ENCODE measurements at regions not wholly inside any gene's neighbourhood (a gene's known extent, or its start where the extent isn't known, plus 50 kb on each side); places are given as distances from the start of the nearest gene placed in this dataset.

DNA sequence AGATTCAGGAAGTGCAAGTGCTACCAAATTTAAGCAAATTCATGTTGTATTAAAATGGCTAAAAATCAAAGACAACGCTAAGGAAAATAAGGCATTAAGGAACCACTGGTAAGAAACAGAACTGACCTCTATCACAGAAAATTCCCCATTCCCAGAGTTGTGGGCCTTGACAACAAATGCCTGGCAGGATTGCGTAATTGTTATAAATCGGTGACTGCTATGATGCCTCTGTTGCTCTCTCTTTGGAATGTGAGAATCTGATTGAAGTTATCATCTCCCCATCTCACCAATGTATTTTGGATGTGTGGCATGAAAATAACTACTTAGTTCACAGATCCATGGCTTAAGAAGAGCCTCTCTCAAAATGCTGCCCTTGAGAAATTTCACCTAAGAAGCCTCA, 257.3 kb downstream of the OGFRL1 start:
- TF ChIP-seq SNAI2 (CRISPR knock-in tag; IDR thresholded peaks at IDR 0.05) (no peak), TOX (CRISPR knock-in tag; IDR thresholded peaks at IDR 0.05; ENCODE audit: borderline replicate concordance) (no peak), PPARA (CRISPR knock-in tag; IDR thresholded peaks at IDR 0.05; ENCODE audit: borderline replicate concordance) (no peak), ZFP30 (CRISPR knock-in tag; IDR thresholded peaks at IDR 0.05) (no peak), ZFP3 (CRISPR knock-in tag; IDR thresholded peaks at IDR 0.05) (no peak), GLIS3 (CRISPR knock-in tag; IDR thresholded peaks at IDR 0.05) (no peak), ZNF70 (CRISPR knock-in tag; IDR thresholded peaks at IDR 0.05) (no peak), ZNF565 (CRISPR knock-in tag; conservative IDR thresholded peaks at IDR 0.05; ENCODE audit: low read depth) (no peak), BACH2 (CRISPR knock-in tag; IDR thresholded peaks at IDR 0.05; ENCODE audit: borderline replicate concordance) (no peak), CSDC2 (CRISPR knock-in tag; IDR thresholded peaks at IDR 0.05) (no peak), ISL1 (CRISPR knock-in tag; IDR thresholded peaks at IDR 0.05) (no peak), RARB (CRISPR knock-in tag; IDR thresholded peaks at IDR 0.05) (no peak)
- TF ChIP-seq, protein P1, sequence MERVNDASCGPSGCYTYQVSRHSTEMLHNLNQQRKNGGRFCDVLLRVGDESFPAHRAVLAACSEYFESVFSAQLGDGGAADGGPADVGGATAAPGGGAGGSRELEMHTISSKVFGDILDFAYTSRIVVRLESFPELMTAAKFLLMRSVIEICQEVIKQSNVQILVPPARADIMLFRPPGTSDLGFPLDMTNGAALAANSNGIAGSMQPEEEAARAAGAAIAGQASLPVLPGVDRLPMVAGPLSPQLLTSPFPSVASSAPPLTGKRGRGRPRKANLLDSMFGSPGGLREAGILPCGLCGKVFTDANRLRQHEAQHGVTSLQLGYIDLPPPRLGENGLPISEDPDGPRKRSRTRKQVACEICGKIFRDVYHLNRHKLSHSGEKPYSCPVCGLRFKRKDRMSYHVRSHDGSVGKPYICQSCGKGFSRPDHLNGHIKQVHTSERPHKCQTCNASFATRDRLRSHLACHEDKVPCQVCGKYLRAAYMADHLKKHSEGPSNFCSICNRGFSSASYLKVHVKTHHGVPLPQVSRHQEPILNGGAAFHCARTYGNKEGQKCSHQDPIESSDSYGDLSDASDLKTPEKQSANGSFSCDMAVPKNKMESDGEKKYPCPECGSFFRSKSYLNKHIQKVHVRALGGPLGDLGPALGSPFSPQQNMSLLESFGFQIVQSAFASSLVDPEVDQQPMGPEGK (CRISPR knock-in tag; IDR thresholded peaks at IDR 0.05; ENCODE audit: borderline replicate concordance) = no peak
- TF ChIP-seq, protein P2, sequence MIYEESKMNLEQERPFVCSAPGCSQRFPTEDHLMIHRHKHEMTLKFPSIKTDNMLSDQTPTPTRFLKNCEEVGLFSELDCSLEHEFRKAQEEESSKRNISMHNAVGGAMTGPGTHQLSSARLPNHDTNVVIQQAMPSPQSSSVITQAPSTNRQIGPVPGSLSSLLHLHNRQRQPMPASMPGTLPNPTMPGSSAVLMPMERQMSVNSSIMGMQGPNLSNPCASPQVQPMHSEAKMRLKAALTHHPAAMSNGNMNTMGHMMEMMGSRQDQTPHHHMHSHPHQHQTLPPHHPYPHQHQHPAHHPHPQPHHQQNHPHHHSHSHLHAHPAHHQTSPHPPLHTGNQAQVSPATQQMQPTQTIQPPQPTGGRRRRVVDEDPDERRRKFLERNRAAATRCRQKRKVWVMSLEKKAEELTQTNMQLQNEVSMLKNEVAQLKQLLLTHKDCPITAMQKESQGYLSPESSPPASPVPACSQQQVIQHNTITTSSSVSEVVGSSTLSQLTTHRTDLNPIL (CRISPR knock-in tag; IDR thresholded peaks at IDR 0.05; ENCODE audit: low read depth) = no peak
- TF ChIP-seq, protein P3, sequence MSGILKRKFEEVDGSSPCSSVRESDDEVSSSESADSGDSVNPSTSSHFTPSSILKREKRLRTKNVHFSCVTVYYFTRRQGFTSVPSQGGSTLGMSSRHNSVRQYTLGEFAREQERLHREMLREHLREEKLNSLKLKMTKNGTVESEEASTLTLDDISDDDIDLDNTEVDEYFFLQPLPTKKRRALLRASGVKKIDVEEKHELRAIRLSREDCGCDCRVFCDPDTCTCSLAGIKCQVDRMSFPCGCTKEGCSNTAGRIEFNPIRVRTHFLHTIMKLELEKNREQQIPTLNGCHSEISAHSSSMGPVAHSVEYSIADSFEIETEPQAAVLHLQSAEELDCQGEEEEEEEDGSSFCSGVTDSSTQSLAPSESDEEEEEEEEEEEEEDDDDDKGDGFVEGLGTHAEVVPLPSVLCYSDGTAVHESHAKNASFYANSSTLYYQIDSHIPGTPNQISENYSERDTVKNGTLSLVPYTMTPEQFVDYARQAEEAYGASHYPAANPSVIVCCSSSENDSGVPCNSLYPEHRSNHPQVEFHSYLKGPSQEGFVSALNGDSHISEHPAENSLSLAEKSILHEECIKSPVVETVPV (CRISPR knock-in tag; IDR thresholded peaks at IDR 0.05) = no peak
- ATAC-seq = no peak

DNA sequence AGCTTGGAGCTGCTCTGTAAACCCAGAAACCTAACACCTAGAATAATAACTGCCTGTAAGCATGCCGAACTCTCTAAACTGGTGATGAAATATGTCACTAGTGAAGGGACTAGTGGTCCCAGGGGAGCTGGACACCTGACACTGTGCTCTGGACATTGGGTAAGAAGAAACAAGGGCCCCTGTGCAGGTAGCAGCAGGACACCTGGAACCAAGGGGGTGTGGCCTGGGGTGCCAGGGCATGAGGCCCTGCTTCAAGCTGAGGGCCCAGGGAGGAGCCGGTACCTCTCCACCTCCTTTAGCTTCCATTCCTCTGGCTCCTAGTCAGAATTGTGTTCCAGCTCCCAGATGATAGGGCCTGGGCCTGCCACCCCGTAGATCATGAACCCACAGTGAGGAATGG, 263.2 kb downstream of the OGFRL1 start:
- no peak for ATAC-seq
- TF ChIP-seq TOX (CRISPR knock-in tag; IDR thresholded peaks at IDR 0.05; ENCODE audit: borderline replicate concordance) (no peak), GLIS3 (CRISPR knock-in tag; IDR thresholded peaks at IDR 0.05) (no peak), ESRRG (CRISPR knock-in tag; IDR thresholded peaks at IDR 0.05) (no peak), BACH2 (CRISPR knock-in tag; IDR thresholded peaks at IDR 0.05; ENCODE audit: borderline replicate concordance) (no peak), TCF4 (CRISPR knock-in tag; IDR thresholded peaks at IDR 0.05; ENCODE audit: borderline replicate concordance) (no peak), ARNTL (CRISPR knock-in tag; IDR thresholded peaks at IDR 0.05; ENCODE audit: borderline replicate concordance, low read depth) (no peak)
- TF ChIP-seq, protein P3 (CRISPR knock-in tag; IDR thresholded peaks at IDR 0.05) = no peak
- TF ChIP-seq, protein P1 (CRISPR knock-in tag; IDR thresholded peaks at IDR 0.05; ENCODE audit: borderline replicate concordance) = no peak

DNA sequence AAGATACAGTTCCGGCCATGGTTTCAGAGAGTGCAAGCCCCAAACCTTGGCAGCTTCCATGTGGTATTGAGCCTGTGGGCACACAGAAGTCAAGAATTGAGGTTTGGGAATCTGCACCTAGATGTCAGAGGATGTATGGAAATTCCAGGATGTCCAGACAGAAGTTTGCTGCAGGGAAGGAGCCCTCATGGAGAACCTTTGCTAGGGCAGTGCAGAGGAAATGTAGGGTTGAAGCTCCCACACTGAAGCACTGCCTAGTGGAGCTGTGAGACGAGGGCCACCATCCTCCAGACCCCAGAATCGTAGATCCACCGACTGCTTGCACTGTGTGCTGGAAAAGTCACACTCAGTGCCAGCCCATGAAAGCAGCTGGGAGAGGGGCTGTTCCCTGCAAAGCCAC, 267.5 kb downstream of the OGFRL1 start:
- ATAC-seq = no peak
- TF ChIP-seq ZC3H10 (CRISPR knock-in tag; IDR thresholded peaks at IDR 0.05) (no peak), GLIS3 (CRISPR knock-in tag; IDR thresholded peaks at IDR 0.05) (no peak), ZNF565 (CRISPR knock-in tag; conservative IDR thresholded peaks at IDR 0.05; ENCODE audit: low read depth) (no peak), ZFP3 (CRISPR knock-in tag; IDR thresholded peaks at IDR 0.05) (no peak), ESRRG (CRISPR knock-in tag; IDR thresholded peaks at IDR 0.05) (no peak), TOX (CRISPR knock-in tag; IDR thresholded peaks at IDR 0.05; ENCODE audit: borderline replicate concordance) (no peak), BACH2 (CRISPR knock-in tag; IDR thresholded peaks at IDR 0.05; ENCODE audit: borderline replicate concordance) (no peak)
- TF ChIP-seq, protein P1 (CRISPR knock-in tag; IDR thresholded peaks at IDR 0.05; ENCODE audit: borderline replicate concordance) = no peak
- TF ChIP-seq, protein P3 (CRISPR knock-in tag; IDR thresholded peaks at IDR 0.05) = no peak

Data from SK-N-SH treated with all-trans-retinoic acid at 6 μM for 48 hours (cell line).